ENCODE measurements at regions not wholly inside any gene's neighbourhood (a gene's known extent, or its start where the extent isn't known, plus 50 kb on each side); places are given as distances from the start of the nearest gene placed in this dataset.

DNA sequence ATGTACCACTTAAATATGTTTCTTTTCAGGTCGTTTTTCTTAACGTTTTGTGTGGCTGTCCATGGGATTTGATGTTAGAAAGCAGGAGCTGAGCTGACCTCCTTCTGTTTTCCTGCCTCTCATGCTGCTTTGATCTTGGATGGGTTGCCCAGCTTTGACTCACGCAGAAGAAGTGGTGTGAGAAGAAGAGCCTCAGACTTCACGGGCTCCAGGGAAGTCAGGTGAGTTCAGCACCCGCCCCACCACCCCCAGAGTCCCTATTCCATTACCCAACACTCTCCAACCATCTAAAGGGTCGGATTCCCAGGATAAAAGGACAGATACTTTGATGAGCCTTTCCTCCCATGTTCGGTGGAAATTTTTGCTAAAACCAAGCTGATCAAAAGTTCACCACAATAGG lies 373.4 kb downstream of the IRX2 start:
- Histone ChIP-seq H3K27ac (no peak overlapping the region), H3K27me3 (no peaks in the 10 kb centered on the region), H3K9me3 (no peaks in the 10 kb centered on the region), H3K36me3 (no peaks in the 10 kb centered on the region), H3K4me1 (no peaks in the 10 kb centered on the region), H3K4me3 (no peak overlapping the region)
- WGBS: 60% methylated on average over 7 of the region's 7 CpGs
- no peak for TF ChIP-seq POLR2A (IDR thresholded peaks at IDR 0.05)
- TF ChIP-seq, protein P1, sequence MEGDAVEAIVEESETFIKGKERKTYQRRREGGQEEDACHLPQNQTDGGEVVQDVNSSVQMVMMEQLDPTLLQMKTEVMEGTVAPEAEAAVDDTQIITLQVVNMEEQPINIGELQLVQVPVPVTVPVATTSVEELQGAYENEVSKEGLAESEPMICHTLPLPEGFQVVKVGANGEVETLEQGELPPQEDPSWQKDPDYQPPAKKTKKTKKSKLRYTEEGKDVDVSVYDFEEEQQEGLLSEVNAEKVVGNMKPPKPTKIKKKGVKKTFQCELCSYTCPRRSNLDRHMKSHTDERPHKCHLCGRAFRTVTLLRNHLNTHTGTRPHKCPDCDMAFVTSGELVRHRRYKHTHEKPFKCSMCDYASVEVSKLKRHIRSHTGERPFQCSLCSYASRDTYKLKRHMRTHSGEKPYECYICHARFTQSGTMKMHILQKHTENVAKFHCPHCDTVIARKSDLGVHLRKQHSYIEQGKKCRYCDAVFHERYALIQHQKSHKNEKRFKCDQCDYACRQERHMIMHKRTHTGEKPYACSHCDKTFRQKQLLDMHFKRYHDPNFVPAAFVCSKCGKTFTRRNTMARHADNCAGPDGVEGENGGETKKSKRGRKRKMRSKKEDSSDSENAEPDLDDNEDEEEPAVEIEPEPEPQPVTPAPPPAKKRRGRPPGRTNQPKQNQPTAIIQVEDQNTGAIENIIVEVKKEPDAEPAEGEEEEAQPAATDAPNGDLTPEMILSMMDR (IDR thresholded peaks at IDR 0.05): no peak
- TF ChIP-seq EP300 (IDR thresholded peaks at IDR 0.05): no peak
- TF ChIP-seq POLR2AphosphoS5 (IDR thresholded peaks at IDR 0.05): no peak
- DNase-seq (ENCODE audit: low spot score in 2 of 2): no peak

DNA sequence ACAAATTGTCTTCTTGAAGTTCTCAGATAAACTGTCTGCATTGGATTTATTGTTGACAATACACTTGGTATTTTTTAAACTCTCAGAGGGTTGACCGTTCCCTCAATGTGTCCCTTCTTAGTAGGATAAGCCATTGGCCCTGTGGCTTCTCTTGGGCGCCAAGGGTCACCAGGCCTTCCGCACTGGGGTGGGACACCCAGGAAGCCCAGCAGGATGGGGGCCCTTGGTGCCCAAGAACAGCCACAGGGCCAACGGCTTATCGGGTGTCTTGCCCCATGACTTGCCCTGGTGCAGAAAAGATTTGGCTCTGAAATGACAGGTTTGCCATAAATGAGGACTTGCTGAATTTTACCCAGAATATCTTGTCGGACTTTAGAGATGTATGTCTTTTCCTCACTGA lies 375.0 kb downstream of the IRX2 start:
- Histone ChIP-seq H3K4me1 (no peaks in the 10 kb centered on the region), H3K27ac (no peak overlapping the region), H3K27me3 (no peaks in the 10 kb centered on the region), H3K9me3 (no peaks in the 10 kb centered on the region), H3K4me3 (no peak overlapping the region), H3K36me3 (no peaks in the 10 kb centered on the region)
- no peak for DNase-seq (ENCODE audit: low spot score in 2 of 2)
- WGBS: 94% methylated on average over 6 of the region's 6 CpGs
- no peak for TF ChIP-seq POLR2AphosphoS5 (IDR thresholded peaks at IDR 0.05)
- TF ChIP-seq, protein P1 (IDR thresholded peaks at IDR 0.05): no peak
- no peak for TF ChIP-seq EP300 (IDR thresholded peaks at IDR 0.05)
- no peak for TF ChIP-seq POLR2A (IDR thresholded peaks at IDR 0.05)

DNA sequence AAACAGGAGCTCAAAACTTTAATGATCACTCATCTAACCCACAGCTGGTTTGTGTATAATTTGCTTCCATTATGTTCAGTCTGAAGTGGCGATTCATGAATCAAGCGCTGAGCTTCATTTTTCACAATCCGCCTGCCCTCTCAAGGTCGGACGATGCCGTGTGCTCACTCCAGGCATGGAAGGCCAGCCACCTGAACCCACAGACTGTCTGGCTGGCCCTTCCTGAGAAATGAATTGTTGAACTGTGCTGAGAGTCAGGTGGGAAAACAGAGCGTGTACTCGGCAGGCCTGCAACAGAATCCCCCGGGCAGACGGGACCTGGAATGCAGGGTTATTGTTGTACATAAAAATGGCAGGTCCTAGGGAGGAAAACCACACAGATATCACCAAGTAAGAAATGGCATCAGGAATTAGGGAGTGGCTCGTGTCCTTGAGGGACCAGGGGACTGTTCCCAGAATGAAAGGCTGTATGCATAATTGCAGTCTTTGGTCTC lies 375.7 kb downstream of the IRX2 start:
- no peak for DNase-seq (ENCODE audit: low spot score in 2 of 2)
- H3K27me3 ChIP-seq: no peaks in the 10 kb centered on the region
- TF ChIP-seq POLR2A (IDR thresholded peaks at IDR 0.05) (no peak), POLR2AphosphoS5 (IDR thresholded peaks at IDR 0.05) (no peak), EP300 (IDR thresholded peaks at IDR 0.05) (no peak)
- TF ChIP-seq, protein P1 (IDR thresholded peaks at IDR 0.05): no peak
- no peak overlapping the region for H3K27ac ChIP-seq
- H3K9me3 ChIP-seq: no peaks in the 10 kb centered on the region
- H3K36me3 ChIP-seq: no peaks in the 10 kb centered on the region
- H3K4me3 ChIP-seq: no peak overlapping the region
- WGBS: 92% methylated on average over 11 of the region's 11 CpGs
- no peaks in the 10 kb centered on the region for H3K4me1 ChIP-seq

DNA sequence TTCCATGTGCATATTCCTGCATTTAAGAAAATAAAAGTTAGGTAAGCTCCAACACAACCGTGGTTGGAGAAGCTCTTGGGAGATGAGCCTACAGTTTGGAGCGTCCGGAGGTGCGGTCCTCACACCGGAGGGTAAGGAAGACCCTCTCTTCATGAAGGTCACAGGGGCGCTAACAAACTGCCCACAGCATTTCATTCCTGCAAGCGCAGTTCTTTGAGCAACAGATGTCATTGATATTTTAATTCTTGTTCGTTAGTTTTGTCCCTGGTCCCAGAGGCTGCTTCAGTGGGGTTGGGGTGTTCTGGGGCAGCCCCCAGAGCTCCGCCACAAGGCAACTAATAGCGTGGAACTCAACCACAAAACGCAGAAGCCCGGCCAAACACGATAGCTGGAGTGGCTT lies 376.2 kb downstream of the IRX2 start:
- Histone ChIP-seq H3K36me3 (no peaks in the 10 kb centered on the region), H3K4me1 (no peaks in the 10 kb centered on the region), H3K27ac (no peak overlapping the region), H3K27me3 (no peaks in the 10 kb centered on the region), H3K4me3 (no peak overlapping the region), H3K9me3 (no peaks in the 10 kb centered on the region)
- TF ChIP-seq, protein P1 (IDR thresholded peaks at IDR 0.05): no peak
- TF ChIP-seq POLR2AphosphoS5 (IDR thresholded peaks at IDR 0.05) (no peak), POLR2A (IDR thresholded peaks at IDR 0.05) (no peak), EP300 (IDR thresholded peaks at IDR 0.05) (no peak)
- WGBS: 93% methylated on average over 13 of the region's 13 CpGs
- DNase-seq (ENCODE audit: low spot score in 2 of 2): no peak

DNA sequence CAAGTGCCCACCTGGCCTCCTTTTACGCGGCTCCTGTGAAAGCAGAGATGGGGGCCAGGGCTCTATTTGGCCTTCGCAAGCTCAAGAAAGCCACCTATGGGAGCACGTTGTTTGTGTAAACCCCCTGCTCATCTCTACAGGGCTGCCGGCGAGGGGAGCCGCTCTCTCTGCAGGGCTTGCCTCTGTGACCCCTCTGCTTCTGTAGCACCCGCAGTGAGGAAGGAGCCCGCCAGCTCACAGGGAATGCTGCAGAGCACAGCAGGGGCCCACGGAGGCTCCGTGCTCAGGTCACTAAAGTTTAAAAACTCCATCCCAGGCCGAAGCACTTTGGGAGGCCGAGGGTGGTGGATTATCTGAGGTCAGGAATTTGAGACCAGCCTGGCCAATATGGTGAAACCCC lies 376.8 kb downstream of the IRX2 start:
- DNase-seq (ENCODE audit: low spot score in 2 of 2): no peak
- TF ChIP-seq, protein P1 (IDR thresholded peaks at IDR 0.05): no peak
- TF ChIP-seq EP300 (IDR thresholded peaks at IDR 0.05) (no peak), POLR2A (IDR thresholded peaks at IDR 0.05) (no peak)
- H3K9me3 ChIP-seq: no peaks in the 10 kb centered on the region
- no peak overlapping the region for H3K4me3 ChIP-seq
- H3K27ac ChIP-seq: no peak overlapping the region
- no peaks in the 10 kb centered on the region for H3K36me3 ChIP-seq
- H3K27me3 ChIP-seq: no peaks in the 10 kb centered on the region
- no peaks in the 10 kb centered on the region for H3K4me1 ChIP-seq
- WGBS: 87% methylated on average over 10 of the region's 13 CpGs

Measured in suprapubic skin (tissue), 4 donors.